ENCODE measurements at regions not wholly inside any gene's neighbourhood (a gene's known extent, or its start where the extent isn't known, plus 50 kb on each side); places are given as distances from the start of the nearest gene placed in this dataset.

GRCh38 chr21:36560933-36561575 is 81.1 kb upstream of the CLDN14 start:
- POLR2A ChIA-PET, result no interaction called here
- Histone ChIP-seq H3K36me3 (ENCODE audit: control insufficient read depth in 2 of 2, insufficient read depth in 1 of 2, low read length in 2 of 2) (no peaks in the 10 kb centered on the region), H3K4me1 (ENCODE audit: control insufficient read depth, insufficient read depth, low read length) (no peaks in the 10 kb centered on the region; the same call in 1 of the 2 replicates), H3K9me3 (ENCODE audit: control insufficient read depth, insufficient read depth, low read depth, low read length) (no peaks in the 10 kb centered on the region), H3K27ac (ENCODE audit: extremely low read depth, low read depth, low read length) (no peak overlapping the region), H3K4me3 (ENCODE audit: low read depth, low read length) (no peak overlapping the region)
- TF ChIP-seq ZNF292 (tag by site-specific recombination; IDR thresholded peaks at IDR 0.05; ENCODE audit: borderline replicate concordance, low read depth), result no peak
- no peak for TF ChIP-seq REPIN1 (tag by site-specific recombination; IDR thresholded peaks at IDR 0.05; ENCODE audit: low read depth)
- TF ChIP-seq ZNF341 (tag by site-specific recombination; IDR thresholded peaks at IDR 0.05; ENCODE audit: low read depth), result no peak
- TF ChIP-seq ZBTB17 (tag by site-specific recombination; IDR thresholded peaks at IDR 0.05), result no peak
- TF ChIP-seq GLIS2 (tag by site-specific recombination; IDR thresholded peaks at IDR 0.05), result no peak
- no peak for TF ChIP-seq ZNF549 (tag by site-specific recombination; IDR thresholded peaks at IDR 0.05)
- TF ChIP-seq ZNF660 (tag by site-specific recombination; IDR thresholded peaks at IDR 0.05), result no peak
- TF ChIP-seq ZNF792 (tag by site-specific recombination; IDR thresholded peaks at IDR 0.05), result no peak
- no peak for TF ChIP-seq ZNF518A (tag by site-specific recombination; conservative IDR thresholded peaks at IDR 0.05; ENCODE audit: low read depth)
- TF ChIP-seq ZBTB26 (tag by site-specific recombination; optimal IDR thresholded peaks at IDR 0.05), result no peak
- TF ChIP-seq ZNF645 (tag by site-specific recombination; IDR thresholded peaks at IDR 0.05), result no peak
- TF ChIP-seq ZNF530 (tag by site-specific recombination; IDR thresholded peaks at IDR 0.05; ENCODE audit: low read depth), result no peak
- no peak for TF ChIP-seq MEIS1 (CRISPR knock-in tag; IDR thresholded peaks at IDR 0.05; ENCODE audit: borderline replicate concordance)
- TF ChIP-seq ZNF37A (tag by site-specific recombination; IDR thresholded peaks at IDR 0.05), result no peak
- CTCF ChIA-PET, result no interaction called here

- Histone ChIP-seq H3K27ac (ENCODE audit: extremely low read depth, low read depth, low read length) (no peak overlapping the region), H3K4me3 (ENCODE audit: low read depth, low read length) (no peak overlapping the region), H3K4me1 (ENCODE audit: control insufficient read depth, insufficient read depth, low read length) (peaks cover 16% of the 10 kb centered on the region), H3K9me3 (ENCODE audit: control insufficient read depth, insufficient read depth, low read depth, low read length) (no peaks in the 10 kb centered on the region), H3K36me3 (ENCODE audit: control insufficient read depth in 2 of 2, insufficient read depth in 1 of 2, low read length in 2 of 2) (no peaks in the 10 kb centered on the region)
- POLR2A ChIA-PET, result no interaction called here
- TF ChIP-seq YY2 (tag by site-specific recombination; IDR thresholded peaks at IDR 0.05), result no peak
- no peak for TF ChIP-seq ZBTB26 (tag by site-specific recombination; optimal IDR thresholded peaks at IDR 0.05)
- no peak for TF ChIP-seq BCL6B (tag by site-specific recombination; IDR thresholded peaks at IDR 0.05)
- TF ChIP-seq KLF17 (tag by site-specific recombination; IDR thresholded peaks at IDR 0.05), result no peak
- TF ChIP-seq ZNF112 (tag by site-specific recombination; IDR thresholded peaks at IDR 0.05), result no peak
- no peak for TF ChIP-seq ZNF664 (tag by site-specific recombination; IDR thresholded peaks at IDR 0.05)
- TF ChIP-seq ZNF16 (tag by site-specific recombination; IDR thresholded peaks at IDR 0.05; ENCODE audit: low read depth), result no peak
- no peak for TF ChIP-seq ZBTB21 (tag by site-specific recombination; IDR thresholded peaks at IDR 0.05)
- TF ChIP-seq ZNF335 (tag by site-specific recombination; conservative IDR thresholded peaks at IDR 0.05), result no peak
- no peak for TF ChIP-seq ZSCAN23 (tag by site-specific recombination; IDR thresholded peaks at IDR 0.05)
- CTCF ChIA-PET, result no interaction called here
Observed at GRCh38 chr21:36563341-36563926, 83.5 kb upstream of the CLDN14 start.

All from HEK293 (cell line).